GM12872 (cell line): ENCODE measurements at regions not wholly inside any gene's neighbourhood (a gene's known extent, or its start where the extent isn't known, plus 50 kb on each side); places are given as distances from the start of the nearest gene placed in this dataset.

Source experiments
- TF ChIP-seq, protein P1 (sequence below): IDR thresholded peaks from 3 replicates; pipeline ENCODE4 v1.5.1; 2011; ENCODE audit warnings: low read depth, mild to moderate bottlenecking, low read length, moderate library complexity; ENCODE audit not compliant: insufficient read depth

DNA sequence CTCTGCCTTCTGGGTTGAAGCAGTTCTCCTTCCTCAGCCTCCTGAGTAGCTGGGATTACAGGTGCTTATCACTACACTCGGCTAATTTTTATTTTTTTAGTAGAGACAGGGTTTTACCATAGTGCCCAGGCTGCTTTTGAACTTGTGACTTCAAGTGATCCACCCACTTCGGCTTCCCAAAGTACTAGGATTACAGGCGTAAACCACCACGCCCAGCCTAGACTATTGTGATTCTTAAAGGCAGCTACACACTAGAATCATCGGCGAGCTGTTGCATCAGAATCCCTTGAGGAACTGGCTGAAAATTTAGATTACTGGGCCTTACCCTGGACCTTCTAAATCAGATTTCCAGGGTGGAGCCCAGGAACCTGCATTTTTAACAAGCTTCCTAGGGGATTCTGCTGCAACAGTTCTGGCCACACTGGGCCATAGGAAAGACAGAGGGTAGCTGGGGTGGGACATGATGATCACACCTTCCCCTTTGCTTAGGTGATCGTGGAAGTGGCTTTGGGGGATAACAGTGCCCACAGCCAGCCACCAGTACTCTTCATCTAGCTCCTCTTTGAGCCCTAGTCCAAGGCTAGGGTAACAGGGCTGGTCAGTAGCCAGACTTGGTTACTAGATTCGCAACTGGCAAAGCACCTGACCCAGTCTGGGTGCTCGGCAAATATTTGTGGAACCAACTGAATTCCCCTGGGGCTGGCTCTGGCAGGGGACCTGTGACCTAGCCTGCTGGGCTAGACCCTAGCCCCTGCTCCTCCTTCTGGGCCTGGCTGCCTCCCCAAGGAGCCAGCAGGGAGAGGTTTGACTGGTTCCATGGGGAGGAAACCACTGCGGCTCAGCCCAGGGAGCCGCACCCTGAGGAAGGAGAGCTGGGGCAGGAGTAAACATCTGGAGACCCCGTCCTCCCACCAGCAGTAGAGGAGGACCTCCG, 67.1 kb upstream of the DUSP5 start:
- TF ChIP-seq, protein P1, sequence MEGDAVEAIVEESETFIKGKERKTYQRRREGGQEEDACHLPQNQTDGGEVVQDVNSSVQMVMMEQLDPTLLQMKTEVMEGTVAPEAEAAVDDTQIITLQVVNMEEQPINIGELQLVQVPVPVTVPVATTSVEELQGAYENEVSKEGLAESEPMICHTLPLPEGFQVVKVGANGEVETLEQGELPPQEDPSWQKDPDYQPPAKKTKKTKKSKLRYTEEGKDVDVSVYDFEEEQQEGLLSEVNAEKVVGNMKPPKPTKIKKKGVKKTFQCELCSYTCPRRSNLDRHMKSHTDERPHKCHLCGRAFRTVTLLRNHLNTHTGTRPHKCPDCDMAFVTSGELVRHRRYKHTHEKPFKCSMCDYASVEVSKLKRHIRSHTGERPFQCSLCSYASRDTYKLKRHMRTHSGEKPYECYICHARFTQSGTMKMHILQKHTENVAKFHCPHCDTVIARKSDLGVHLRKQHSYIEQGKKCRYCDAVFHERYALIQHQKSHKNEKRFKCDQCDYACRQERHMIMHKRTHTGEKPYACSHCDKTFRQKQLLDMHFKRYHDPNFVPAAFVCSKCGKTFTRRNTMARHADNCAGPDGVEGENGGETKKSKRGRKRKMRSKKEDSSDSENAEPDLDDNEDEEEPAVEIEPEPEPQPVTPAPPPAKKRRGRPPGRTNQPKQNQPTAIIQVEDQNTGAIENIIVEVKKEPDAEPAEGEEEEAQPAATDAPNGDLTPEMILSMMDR = no peak

DNA sequence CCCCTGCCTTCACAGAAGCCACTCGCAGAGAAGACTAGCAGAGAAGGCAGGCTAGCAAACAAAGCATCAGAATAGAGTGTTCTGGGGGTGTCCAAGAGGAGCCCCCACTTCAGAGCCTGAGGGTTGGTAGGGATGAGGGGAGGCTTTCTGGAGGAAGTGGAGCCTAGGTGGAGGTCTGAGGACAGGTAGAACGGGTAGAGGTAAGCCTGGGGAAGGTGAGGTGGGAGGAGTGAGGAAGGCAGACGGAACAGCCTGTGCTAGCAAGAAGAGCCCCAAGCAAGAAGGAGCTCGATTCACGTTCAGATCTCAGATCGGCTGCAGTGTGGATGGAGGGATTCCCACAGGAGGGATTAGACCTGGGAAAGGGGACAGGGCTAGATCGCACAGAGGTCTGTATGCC, 66.0 kb upstream of the DUSP5 start:
- TF ChIP-seq, protein P1 = no peak

DNA sequence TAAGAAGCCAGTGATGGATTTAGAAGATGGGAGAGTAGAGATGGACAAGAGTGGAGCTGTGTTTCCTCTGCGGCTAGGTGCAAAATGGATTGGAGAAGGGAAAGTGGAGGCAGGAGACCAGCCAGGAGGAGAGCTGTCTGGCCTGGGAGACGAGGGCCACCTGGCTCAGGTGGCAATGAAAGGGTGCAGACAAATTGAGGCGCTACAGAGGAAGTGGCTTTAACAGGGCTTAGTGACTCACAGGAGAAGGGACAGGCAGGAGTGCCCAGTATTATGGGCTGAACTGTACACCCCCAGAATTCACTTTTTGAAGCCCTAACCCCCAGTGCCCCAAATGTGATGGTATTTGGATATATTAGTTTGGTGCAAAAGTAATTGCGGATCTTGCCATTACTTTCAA, 65.6 kb upstream of the DUSP5 start:
- TF ChIP-seq, protein P1 = no peak

DNA sequence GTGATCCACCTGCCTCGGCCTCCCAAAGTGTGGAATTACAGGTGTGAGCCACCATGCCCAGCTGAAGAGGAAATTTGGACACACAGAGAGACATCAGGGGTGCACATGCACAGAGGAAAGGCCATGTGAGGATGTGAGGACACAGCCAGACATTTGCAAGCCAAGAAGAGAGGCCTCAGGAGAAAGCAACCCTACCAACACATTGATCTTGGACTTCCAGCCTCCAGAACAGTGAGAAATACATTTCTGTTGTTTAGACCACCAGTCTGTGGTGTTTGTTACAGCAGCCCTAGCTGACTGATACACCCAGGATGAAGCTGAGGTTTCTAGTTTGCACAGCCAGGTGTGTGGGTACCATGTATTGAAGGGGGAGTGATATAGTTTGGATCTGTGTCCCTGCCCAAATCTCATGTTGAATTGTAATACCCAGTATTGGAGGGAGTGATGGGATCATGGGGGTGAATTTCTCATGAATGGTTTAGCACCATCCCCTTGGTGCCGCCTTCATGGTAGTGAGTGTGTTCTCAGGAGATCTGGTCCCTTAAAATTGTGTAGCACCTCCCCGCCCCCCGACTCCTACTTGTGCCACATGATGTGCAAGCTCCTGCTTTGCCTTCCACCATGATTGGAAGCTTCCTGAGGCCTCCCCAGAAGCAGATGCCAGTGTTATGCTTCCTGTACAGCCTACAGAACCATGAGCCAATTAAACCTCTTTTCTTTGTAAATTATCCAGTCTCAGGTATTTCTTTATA, 64.7 kb upstream of the DUSP5 start:
- TF ChIP-seq, protein P1 = no peak

DNA sequence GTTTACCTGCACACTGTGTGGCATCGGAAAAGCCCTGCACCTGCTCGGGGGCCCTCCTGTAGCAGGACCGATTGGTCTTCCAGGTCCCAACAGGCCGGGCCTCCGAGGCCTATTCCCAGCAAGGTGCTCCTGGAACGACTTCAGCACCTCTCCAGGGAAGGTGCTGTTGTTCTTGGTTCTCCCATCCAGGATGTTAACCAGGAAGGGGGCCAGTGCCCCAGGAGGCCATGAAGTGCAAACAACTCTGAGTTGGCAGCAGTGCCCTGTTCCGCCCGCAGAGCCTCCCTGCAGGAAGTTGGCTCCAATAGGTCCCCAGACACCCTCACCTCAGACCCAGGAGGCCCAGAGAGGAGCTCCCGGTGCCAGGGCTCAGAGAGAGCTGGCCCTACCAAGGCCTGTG, 64.0 kb upstream of the DUSP5 start:
- TF ChIP-seq, protein P1 = no peak

DNA sequence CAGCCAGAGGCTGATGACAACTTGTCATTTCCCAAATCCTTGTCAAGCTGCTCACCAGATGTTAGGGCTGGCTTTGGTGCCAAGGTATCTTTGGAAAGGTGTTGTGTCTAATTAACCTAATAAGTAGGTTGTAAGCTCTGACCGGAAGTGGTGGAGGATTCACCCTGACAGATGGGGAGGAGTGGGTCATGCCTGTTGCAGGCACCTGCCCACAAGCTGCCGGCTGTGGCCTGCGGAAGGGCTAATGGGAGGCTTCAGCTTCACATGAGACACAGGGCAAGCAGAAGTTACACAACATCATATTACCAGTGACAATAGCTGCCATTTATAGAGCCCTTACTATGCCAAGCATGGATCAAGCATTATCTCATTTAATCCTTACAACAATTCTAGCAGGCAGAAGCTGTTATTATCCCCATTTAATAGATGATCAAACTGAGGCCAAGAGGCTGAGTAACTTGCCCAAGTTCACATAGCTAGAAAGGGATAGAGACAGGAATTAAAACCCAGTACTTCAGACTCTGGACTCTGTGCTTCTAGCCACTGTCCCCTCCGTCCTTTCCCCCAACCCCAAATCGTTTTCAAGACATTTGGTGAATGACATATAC, 63.1 kb upstream of the DUSP5 start:
- TF ChIP-seq, protein P1 = no peak
